ENCODE measurements at regions not wholly inside any gene's neighbourhood (a gene's known extent, or its start where the extent isn't known, plus 50 kb on each side); places are given as distances from the start of the nearest gene placed in this dataset.

DNA sequence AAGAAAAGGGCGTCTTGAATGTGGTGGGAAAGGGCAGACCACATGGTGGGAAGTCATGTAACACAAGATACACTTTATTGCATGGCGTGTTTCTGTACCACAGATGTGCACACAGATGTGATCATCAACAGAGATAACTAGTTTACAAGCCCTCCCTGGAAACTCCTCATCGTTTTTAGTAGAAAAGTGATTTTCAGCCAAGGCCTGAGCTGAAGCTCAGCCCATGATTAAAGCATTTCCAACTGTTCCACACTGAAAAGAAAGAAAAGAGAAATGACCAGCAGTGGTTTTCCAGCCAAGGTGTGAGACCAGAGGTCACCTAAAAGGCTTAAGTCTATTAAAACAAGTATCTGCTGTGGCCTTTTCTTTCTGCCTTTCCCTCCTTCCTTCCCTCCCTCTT lies 463.9 kb upstream of the JAG1 start:
- DNase-seq (ENCODE audit: low spot score) = no peak

DNA sequence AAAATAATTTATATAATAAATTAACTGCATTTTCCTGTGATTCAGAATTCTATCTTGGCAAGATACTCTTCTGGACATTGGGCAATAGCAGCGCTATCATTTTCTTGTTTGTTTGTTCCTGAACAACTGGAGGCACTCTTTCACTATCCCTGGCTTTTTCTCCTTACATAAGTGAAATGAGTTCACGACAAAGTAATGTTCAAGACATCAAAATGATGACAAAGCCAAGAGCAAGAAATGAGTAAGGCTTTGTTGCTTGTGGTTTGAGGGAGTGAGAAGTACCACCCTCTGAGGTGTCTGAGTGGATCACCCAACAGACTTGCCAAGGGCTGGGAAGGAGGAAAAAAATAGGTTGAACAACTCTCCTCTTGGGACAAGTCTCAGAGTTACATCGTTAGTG lies 466.6 kb upstream of the JAG1 start:
- no peak for DNase-seq (ENCODE audit: low spot score)

DNA sequence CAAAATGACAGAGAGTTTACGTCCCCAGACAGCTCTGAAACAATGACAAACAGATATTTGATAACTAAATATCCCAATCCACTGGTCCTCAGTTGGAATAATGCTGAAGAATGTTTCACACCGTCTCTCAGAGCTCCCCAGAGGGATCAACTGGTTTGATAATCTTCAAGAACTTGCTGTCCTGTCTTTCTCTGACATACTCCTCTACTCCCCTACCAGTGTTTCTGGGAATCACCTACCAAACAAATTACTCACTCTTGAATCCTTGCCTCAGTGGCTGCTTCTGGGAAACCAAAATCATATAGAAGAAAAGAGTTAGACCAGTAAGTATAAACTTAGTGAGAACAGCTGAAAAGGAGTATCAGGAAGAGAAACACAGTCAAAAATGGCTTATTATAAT lies 469.7 kb upstream of the JAG1 start:
- DNase-seq (ENCODE audit: low spot score) = no peak

DNA sequence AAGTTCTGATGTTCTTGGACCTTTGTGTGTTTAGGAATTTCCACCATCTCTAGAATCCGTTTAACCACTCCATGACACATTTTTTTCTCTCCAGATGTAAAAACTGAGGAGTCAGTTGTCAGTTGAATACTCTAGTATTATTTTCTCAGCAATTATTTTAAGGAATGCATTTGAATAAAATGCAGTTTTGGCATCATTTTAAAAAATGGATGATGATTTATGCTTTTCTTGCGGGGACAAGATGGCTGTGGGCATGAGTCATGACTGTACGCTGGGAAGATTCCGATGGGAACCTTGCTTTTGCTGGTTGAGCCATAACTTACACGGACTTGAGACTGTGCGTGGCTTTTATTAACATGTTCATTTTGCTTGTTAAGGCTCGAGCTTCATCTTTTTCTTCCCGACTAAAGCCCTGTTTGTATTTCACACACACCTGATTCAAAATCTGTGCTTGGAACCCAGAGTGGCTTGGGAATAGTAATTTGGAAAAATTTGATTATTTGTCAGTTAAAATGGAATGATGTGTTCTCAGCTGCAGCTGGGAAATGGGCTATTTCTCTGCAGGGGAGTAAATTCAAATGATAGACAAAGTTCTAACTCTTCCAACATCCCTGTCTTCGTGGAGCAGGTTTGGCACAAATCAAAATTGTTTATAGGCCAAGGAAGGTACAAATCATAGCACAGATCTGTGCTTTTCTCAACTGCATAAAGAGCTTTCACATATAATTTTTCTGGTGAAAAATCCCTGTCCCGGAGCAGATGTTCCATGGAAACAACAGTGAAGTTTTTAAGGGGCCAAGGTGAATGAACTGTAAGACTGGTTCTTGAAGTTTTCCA lies 470.5 kb upstream of the JAG1 start:
- DNase-seq (ENCODE audit: low spot score) = no peak

GRCh38 chr20:11145616-11146015 lies 471.8 kb upstream of the JAG1 start:
- DNase-seq (ENCODE audit: low spot score) = no peak

- DNase-seq (ENCODE audit: low spot score) = no peak
Measured at GRCh38 chr20:11153819-11154218, 480.0 kb upstream of the JAG1 start.

- DNase-seq (ENCODE audit: low spot score) = no peak
Measured at GRCh38 chr20:11155156-11155756, 481.5 kb upstream of the JAG1 start.

DNA sequence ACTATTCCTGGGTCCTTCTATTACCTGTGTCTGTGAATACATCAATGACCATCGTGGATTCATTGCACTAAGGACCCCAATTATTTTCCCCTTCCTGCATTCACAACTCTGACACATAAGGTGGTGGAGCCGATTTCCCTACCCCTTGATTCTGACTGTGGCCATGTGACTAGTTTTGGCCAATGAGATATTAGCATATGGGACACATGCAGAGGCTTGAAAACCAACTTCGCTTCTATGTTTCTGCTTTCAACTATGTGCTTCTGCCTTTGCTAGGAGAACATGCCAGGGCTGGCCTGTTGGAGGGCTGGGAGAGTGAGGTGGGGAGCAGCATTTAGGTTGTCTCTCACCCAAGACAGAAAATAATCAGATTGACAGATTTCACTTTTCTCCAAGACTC lies 483.1 kb upstream of the JAG1 start:
- no peak for DNase-seq (ENCODE audit: low spot score)

GRCh38 chr20:11158146-11158545 lies 484.3 kb upstream of the JAG1 start:
- DNase-seq (ENCODE audit: low spot score) = no peak

GRCh38 chr20:11158589-11158988 lies 484.8 kb upstream of the JAG1 start:
- no peak for DNase-seq (ENCODE audit: low spot score)

DNA sequence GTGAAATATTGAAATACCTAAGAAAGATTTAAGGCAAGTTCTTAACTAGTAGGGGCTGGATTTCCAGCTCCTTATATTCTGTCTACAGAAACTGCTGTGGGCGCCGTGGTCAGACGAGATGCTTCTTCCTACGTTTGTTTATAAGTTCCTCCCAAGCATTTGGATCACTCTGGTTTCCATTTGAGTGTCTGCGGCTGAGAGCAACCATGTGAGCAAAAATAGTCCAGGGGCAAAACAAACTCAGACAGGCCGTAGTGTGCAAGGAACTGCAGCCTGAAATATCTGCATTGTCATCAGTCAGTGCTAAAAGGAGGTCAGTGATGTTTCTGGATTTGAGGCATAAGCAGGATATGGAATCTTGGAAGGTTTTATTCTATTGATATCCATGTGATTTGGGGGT lies 485.9 kb upstream of the JAG1 start:
- no peak for DNase-seq (ENCODE audit: low spot score)

GRCh38 chr20:11162026-11162775 lies 488.4 kb upstream of the JAG1 start:
- DNase-seq (ENCODE audit: low spot score) = no peak

- no peak for DNase-seq (ENCODE audit: low spot score)
Measured at GRCh38 chr20:11165789-11166188, 492.0 kb upstream of the JAG1 start.

GRCh38 chr20:11166712-11167111 lies 492.9 kb upstream of the JAG1 start:
- DNase-seq (ENCODE audit: low spot score) = no peak

DNA sequence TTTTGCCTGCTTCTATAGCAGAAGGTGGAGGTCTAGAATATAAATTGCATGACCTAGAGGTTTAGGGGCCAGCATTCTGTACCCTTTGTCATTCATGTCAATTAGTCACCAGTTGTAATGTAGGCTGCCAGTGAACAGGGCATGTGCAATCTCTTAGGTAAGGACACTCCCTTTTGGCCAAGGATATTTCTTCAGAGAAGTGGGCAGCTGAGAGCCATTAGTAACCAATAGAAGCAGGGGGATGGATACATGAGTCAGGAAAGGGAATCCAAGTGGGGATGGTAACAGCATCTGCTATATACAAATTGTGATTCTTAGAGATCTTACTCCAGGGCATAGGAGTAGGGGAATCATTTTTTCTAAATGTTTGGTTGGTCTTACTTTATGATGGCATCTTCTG lies 494.2 kb upstream of the JAG1 start:
- DNase-seq (ENCODE audit: low spot score) = no peak

DNA sequence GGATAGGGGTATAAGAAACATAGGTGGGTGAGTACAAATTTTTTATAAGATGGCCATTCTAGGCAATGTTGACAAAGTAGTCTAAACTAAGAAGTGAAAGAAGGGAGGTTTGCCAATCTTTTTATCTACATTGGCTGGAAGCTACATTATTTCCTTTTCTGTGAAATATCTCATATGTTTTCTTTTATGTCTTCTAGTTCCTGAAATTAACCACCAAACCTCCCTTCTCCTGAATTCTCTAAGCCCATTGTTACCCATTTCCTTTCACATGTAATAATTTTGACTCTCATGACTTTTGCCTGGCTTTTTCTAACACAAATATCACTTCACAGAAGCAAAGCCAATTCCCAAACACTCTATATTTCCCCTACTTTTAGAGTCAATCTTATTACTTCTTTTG lies 496.2 kb upstream of the JAG1 start:
- DNase-seq (ENCODE audit: low spot score) = no peak

DNA sequence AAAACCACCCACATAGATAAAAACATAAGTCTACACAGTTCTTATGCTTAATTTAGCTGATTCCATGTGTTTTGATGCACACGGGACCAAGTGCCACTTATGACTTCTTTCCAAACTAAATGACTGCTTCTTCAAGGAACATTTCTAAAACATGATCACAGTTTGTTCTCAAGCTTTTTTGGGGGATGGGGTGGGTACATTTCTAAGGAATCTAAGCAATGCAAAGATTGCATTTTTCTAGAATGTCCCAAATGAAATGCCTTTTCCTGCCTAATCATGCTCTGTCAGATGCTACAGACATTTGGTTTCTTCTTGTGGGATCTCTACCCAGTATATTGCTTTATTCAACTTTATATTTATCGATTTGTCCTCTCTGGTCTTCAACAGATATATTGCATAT lies 496.8 kb upstream of the JAG1 start:
- no peak for DNase-seq (ENCODE audit: low spot score)

DNA sequence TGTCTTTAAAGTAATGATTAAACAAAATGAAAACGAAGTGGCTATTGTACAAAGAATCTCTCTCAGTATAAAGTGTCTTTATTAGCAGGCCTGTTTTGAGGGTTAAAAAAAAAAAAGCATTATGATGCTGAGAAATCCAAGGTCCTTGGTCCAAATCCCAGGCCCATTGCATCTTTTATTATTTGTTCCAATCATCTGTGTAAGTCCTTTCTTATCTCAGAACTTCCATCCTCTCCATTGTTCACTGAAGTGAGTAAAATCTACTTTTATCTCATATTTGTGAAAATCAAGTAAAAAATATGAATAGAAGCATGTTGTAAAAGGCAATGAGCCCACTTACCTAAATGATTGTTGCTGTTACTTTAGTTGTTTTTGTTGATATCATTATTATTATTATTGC lies 499.1 kb upstream of the JAG1 start:
- no peak for DNase-seq (ENCODE audit: low spot score)

GRCh38 chr20:11173916-11174315 lies 500.1 kb upstream of the JAG1 start:
- no peak for DNase-seq (ENCODE audit: low spot score)

- DNase-seq (ENCODE audit: low spot score) = no peak
Measured at GRCh38 chr20:11174861-11175260, 501.1 kb upstream of the JAG1 start.

- DNase-seq (ENCODE audit: low spot score) = no peak
Measured at GRCh38 chr20:11176431-11176830, 502.6 kb upstream of the JAG1 start.

DNA sequence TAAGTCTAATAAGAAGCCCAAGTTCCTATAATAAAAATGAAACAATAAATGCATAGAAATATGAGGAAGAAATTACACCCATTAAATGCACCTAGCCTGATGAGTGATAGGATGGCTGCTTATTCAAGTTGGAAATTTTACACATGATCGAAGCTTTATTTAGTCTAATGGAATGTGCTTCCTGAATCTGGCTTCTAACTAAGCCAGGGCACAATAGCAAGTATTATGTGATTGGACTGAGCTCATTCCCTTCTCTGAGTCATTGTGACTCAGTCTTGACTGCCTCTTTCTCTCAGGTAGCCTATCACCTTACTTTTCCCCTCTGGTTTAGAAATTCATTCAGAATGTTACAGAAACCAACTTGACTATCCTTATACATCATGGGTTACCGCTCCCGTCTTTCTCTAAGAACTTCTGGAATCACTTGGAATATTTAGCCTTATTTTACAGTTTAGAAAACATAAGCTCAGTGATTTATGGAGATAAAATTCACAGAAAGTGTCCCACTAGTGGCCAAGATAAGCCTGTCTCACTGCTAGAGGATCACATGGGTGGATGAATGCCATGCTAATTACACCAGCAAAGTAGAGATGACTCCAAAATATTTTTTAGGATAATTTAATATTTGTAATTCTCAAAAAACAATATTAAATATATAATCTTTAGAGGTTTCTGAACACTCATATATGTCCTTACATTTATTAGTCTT lies 505.3 kb upstream of the JAG1 start:
- no peak for DNase-seq (ENCODE audit: low spot score)

DNA sequence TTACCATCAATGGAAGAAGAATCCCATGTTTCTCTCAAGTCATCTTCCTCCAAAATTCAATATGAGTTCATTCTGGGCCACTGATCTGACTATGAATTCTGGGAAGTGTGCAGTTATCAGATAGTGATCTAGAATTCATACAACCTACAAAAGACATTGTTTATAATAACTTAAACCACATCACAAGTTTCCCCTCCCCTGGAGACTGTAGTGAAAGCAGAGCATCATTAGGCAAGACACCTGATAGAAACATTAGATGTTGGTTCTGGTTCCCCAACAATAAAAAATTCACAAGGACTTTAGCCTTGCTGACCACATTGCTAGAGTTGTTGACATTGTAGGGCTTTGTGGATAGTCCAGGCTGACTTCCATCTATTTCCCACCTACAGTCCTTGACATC lies 506.4 kb upstream of the JAG1 start:
- DNase-seq (ENCODE audit: low spot score) = no peak
